Memory B cell (primary cell): ENCODE measurements at regions not wholly inside any gene's neighbourhood (a gene's known extent, or its start where the extent isn't known, plus 50 kb on each side); places are given as distances from the start of the nearest gene placed in this dataset.
A peak's percentile ranks its signal among the peaks of the same experiment; 100 is the strongest.

ENCODE experiments used
- ATAC-seq: fragments of 150-1000 bp; cut with Tn5 transposase; 2 replicates; pipeline ENCODE4 v1.10.0; 2021; ENCODE audit warnings: low read depth, mild to moderate bottlenecking, moderate library complexity
- DNase-seq, 2 donors: peaks; one replicate each; pipeline ENCODE4 v3.0.0; 2022; ENCODE audit warnings: low spot score in 2 of 2
- H3K27ac Mint-ChIP-seq: one replicate; pipeline ENCODE4 v1.8.0; 2022; ENCODE audit warnings: mild to moderate bottlenecking, moderate library complexity, mixed read lengths
- H3K27me3 Mint-ChIP-seq: one replicate; pipeline ENCODE4 v1.8.0; 2022; ENCODE audit warnings: mixed read lengths
- H3K36me3 Mint-ChIP-seq: one replicate; pipeline ENCODE4 v1.8.0; 2022; ENCODE audit warnings: mild to moderate bottlenecking, mixed read lengths
- H3K4me1 Mint-ChIP-seq: one replicate; pipeline ENCODE4 v1.8.0; 2022; ENCODE audit warnings: mixed read lengths
- H3K4me3 Mint-ChIP-seq: one replicate; pipeline ENCODE4 v1.8.0; 2022; ENCODE audit warnings: mild to moderate bottlenecking, moderate library complexity, mixed read lengths
- H3K9me3 Mint-ChIP-seq: one replicate; pipeline ENCODE4 v1.8.0; 2022; ENCODE audit warnings: mixed read lengths

GRCh38 chr18:78766651-78767533, 212.7 kb upstream of the SALL3 start:
- H3K27ac Mint-ChIP-seq = no peak overlapping the region
- H3K9me3 Mint-ChIP-seq = peaks cover 5% of the 10 kb centered on the region
- no peaks in the 10 kb centered on the region for H3K36me3 Mint-ChIP-seq

GRCh38 chr18:78767648-78768071, 212.0 kb upstream of the SALL3 start:
- no peak overlapping the region for H3K27ac Mint-ChIP-seq
- no peaks in the 10 kb centered on the region for H3K4me1 Mint-ChIP-seq
- ATAC-seq (no peak), DNase-seq (no peak)
- H3K36me3 Mint-ChIP-seq = no peaks in the 10 kb centered on the region
- no peaks in the 10 kb centered on the region for H3K27me3 Mint-ChIP-seq
- no peak overlapping the region for H3K4me3 Mint-ChIP-seq
- H3K9me3 Mint-ChIP-seq = peaks cover 1% of the 10 kb centered on the region

More at GRCh38 chr18:78766651-78767533, 212.7 kb upstream of the SALL3 start:
- Mint-ChIP-seq H3K27me3 (no peaks in the 10 kb centered on the region), H3K4me1 (no peaks in the 10 kb centered on the region), H3K4me3 (no peak overlapping the region)
- no peak for DNase-seq
- no peak for ATAC-seq

- Mint-ChIP-seq H3K27ac (no peak overlapping the region), H3K36me3 (no peaks in the 10 kb centered on the region), H3K9me3 (no peaks in the 10 kb centered on the region), H3K4me1 (no peaks in the 10 kb centered on the region), H3K27me3 (no peaks in the 10 kb centered on the region), H3K4me3 (no peak overlapping the region)
- DNase-seq (no peak), ATAC-seq (no peak)
These were observed 211.4 kb upstream of the SALL3 start for GRCh38 chr18:78768221-78768620.

- DNase-seq (no peak), ATAC-seq (no peak)
- Mint-ChIP-seq H3K27ac (peak overlapping the region; percentile 35), H3K27me3 (no peaks in the 10 kb centered on the region), H3K36me3 (no peaks in the 10 kb centered on the region), H3K9me3 (no peaks in the 10 kb centered on the region), H3K4me1 (no peaks in the 10 kb centered on the region), H3K4me3 (no peak overlapping the region)
These were observed 210.7 kb upstream of the SALL3 start for GRCh38 chr18:78768656-78769501.

GRCh38 chr18:78769502-78770105, 210.0 kb upstream of the SALL3 start:
- ATAC-seq (no peak), DNase-seq (no peak)
- H3K27me3 Mint-ChIP-seq = no peaks in the 10 kb centered on the region
- no peaks in the 10 kb centered on the region for H3K36me3 Mint-ChIP-seq
- no peak overlapping the region for H3K4me3 Mint-ChIP-seq
- no peak overlapping the region for H3K27ac Mint-ChIP-seq
- no peaks in the 10 kb centered on the region for H3K9me3 Mint-ChIP-seq
- no peaks in the 10 kb centered on the region for H3K4me1 Mint-ChIP-seq

GRCh38 chr18:78770139-78770822, 209.3 kb upstream of the SALL3 start:
- Mint-ChIP-seq H3K4me1 (no peaks in the 10 kb centered on the region), H3K9me3 (no peaks in the 10 kb centered on the region), H3K27ac (no peak overlapping the region), H3K4me3 (no peak overlapping the region), H3K36me3 (no peaks in the 10 kb centered on the region), H3K27me3 (no peaks in the 10 kb centered on the region)
- ATAC-seq = no peak
- DNase-seq = no peak

GRCh38 chr18:78770823-78771139, 208.8 kb upstream of the SALL3 start:
- Mint-ChIP-seq H3K27me3 (no peaks in the 10 kb centered on the region), H3K9me3 (no peaks in the 10 kb centered on the region), H3K4me1 (no peaks in the 10 kb centered on the region), H3K27ac (no peak overlapping the region), H3K36me3 (no peaks in the 10 kb centered on the region), H3K4me3 (no peak overlapping the region)
- DNase-seq = no peak
- no peak for ATAC-seq

- H3K4me3 Mint-ChIP-seq = no peak overlapping the region
- ATAC-seq (no peak), DNase-seq (no peak)
- H3K27ac Mint-ChIP-seq = no peak overlapping the region
- no peaks in the 10 kb centered on the region for H3K27me3 Mint-ChIP-seq
- no peaks in the 10 kb centered on the region for H3K9me3 Mint-ChIP-seq
- H3K36me3 Mint-ChIP-seq = no peaks in the 10 kb centered on the region
- no peaks in the 10 kb centered on the region for H3K4me1 Mint-ChIP-seq
These were observed 207.9 kb upstream of the SALL3 start for GRCh38 chr18:78771496-78772359.

GRCh38 chr18:78772360-78773302, 207.0 kb upstream of the SALL3 start:
- H3K27me3 Mint-ChIP-seq = no peaks in the 10 kb centered on the region
- H3K9me3 Mint-ChIP-seq = no peaks in the 10 kb centered on the region
- no peaks in the 10 kb centered on the region for H3K36me3 Mint-ChIP-seq
- ATAC-seq (no peak), DNase-seq (no peak)
- H3K4me1 Mint-ChIP-seq = no peaks in the 10 kb centered on the region
- no peak overlapping the region for H3K27ac Mint-ChIP-seq
- H3K4me3 Mint-ChIP-seq = no peak overlapping the region

GRCh38 chr18:78773303-78773755, 206.3 kb upstream of the SALL3 start:
- no peak overlapping the region for H3K4me3 Mint-ChIP-seq

GRCh38 chr18:78773819-78774218, 205.8 kb upstream of the SALL3 start:
- ATAC-seq (no peak), DNase-seq (no peak)
- Mint-ChIP-seq H3K27ac (no peak overlapping the region), H3K27me3 (no peaks in the 10 kb centered on the region), H3K36me3 (no peaks in the 10 kb centered on the region), H3K4me3 (no peak overlapping the region), H3K4me1 (no peaks in the 10 kb centered on the region), H3K9me3 (no peaks in the 10 kb centered on the region)

More at GRCh38 chr18:78773303-78773755, 206.3 kb upstream of the SALL3 start:
- Mint-ChIP-seq H3K9me3 (no peaks in the 10 kb centered on the region), H3K4me1 (no peaks in the 10 kb centered on the region), H3K27me3 (no peaks in the 10 kb centered on the region), H3K36me3 (no peaks in the 10 kb centered on the region), H3K27ac (no peak overlapping the region)
- DNase-seq = no peak
- no peak for ATAC-seq

GRCh38 chr18:78774741-78775141, 204.9 kb upstream of the SALL3 start:
- no peak overlapping the region for H3K4me3 Mint-ChIP-seq
- H3K27ac Mint-ChIP-seq = no peak overlapping the region
- H3K27me3 Mint-ChIP-seq = no peaks in the 10 kb centered on the region
- no peak for ATAC-seq
- H3K4me1 Mint-ChIP-seq = no peaks in the 10 kb centered on the region
- H3K9me3 Mint-ChIP-seq = no peaks in the 10 kb centered on the region
- no peaks in the 10 kb centered on the region for H3K36me3 Mint-ChIP-seq
- DNase-seq = no peak
